H1 (cell line): ENCODE measurements at regions not wholly inside any gene's neighbourhood (a gene's known extent, or its start where the extent isn't known, plus 50 kb on each side); places are given as distances from the start of the nearest gene placed in this dataset.

Source experiments
- CTCF ChIA-PET: fragments of 300-600 bp; sonication (Branson Sonifier 250); formaldehyde crosslinking; loops from one replicate; lab custom pipeline; 2021; ENCODE audit not compliant: partially characterized antibody; lab: Charles Lee
- POLR2A ChIA-PET: fragments of 300-600 bp; sonication (Branson Sonifier 250); formaldehyde crosslinking; loops from one replicate; lab custom pipeline; 2021; ENCODE audit warnings: inconsistent platforms; ENCODE audit not compliant: partially characterized antibody; lab: Charles Lee
- DNase-seq, 2 experiments: peaks; one replicate each; pipeline versions ENCODE4 v3.0.0 to v3.0.0-alpha.2; 2010 to 2022; ENCODE audit warnings: low spot score in 2 of 2, low read depth in 1 of 2, mixed read lengths in 1 of 2
- FAIRE-seq: peaks from 2 replicates; lab custom pipeline; 2011; peaks lifted over from hg19 to GRCh38; lab: Jason Lieb, UNC
- H2AFZ ChIP-seq: 2 replicates; pipeline ENCODE4 v1.8.1; 2012; ENCODE audit warnings: low read length, inconsistent platforms
- H2AK5ac ChIP-seq: 2 replicates; pipeline ENCODE4 v1.6.1; 2013; ENCODE audit warnings: low read depth, low read length
- H2BK120ac ChIP-seq: replicated peaks from 2 replicates; pipeline ENCODE3; 2013; ENCODE audit warnings: low read depth, low read length, inconsistent platforms
- H2BK12ac ChIP-seq: 2 replicates; pipeline ENCODE4 v1.6.1; 2013; ENCODE audit warnings: low read depth, low read length
- H2BK15ac ChIP-seq: 2 replicates; pipeline ENCODE4 v1.6.1; 2013; ENCODE audit warnings: low read length
- H2BK20ac ChIP-seq: 2 replicates; pipeline ENCODE4 v1.6.1; 2013; ENCODE audit warnings: low read length
- H2BK5ac ChIP-seq: 2 replicates; pipeline ENCODE4 v1.6.1; 2013; ENCODE audit warnings: low read depth, low read length
- H3K14ac ChIP-seq: 2 replicates; pipeline ENCODE4 v1.6.1; 2013; ENCODE audit warnings: inconsistent platforms; ENCODE audit not compliant: insufficient read length
- H3K18ac ChIP-seq: 2 replicates; pipeline ENCODE4 v1.6.1; 2013; ENCODE audit warnings: low read length; ENCODE audit errors: extremely low read depth
- H3K23ac ChIP-seq: 2 replicates; pipeline ENCODE4 v1.6.1; 2013; ENCODE audit warnings: inconsistent platforms; ENCODE audit not compliant: insufficient read length
- H3K23me2 ChIP-seq: 2 replicates; pipeline ENCODE4 v1.6.1; 2013; ENCODE audit warnings: low read depth, low read length
- H3K27ac ChIP-seq: 2 replicates; pipeline ENCODE4 v1.6.1; 2011; ENCODE audit warnings: low read depth, low read length, inconsistent platforms
- H3K27me3 ChIP-seq, 4 experiments: replicated peaks in 1 of 4; 1 replicate in 1 of 4; 2 replicates in 3 of 4; pipeline versions ENCODE4 v1.6.1 to v1.8.1; 2011 to 2013; ENCODE audit warnings: low read length in 3 of 4, mild to moderate bottlenecking in 3 of 4, inconsistent platforms in 2 of 4, mixed read lengths in 2 of 4, moderate library complexity in 1 of 4; ENCODE audit not compliant: control insufficient read depth in 3 of 4, insufficient read depth in 3 of 4; ENCODE audit errors: extremely low read depth in 1 of 4
- H3K36me3 ChIP-seq, 4 experiments: 2 replicates each; pipeline versions ENCODE4 v1.6.1 to v1.8.1; 2011 to 2013; ENCODE audit warnings: mild to moderate bottlenecking in 4 of 4, low read length in 3 of 4, moderate library complexity in 2 of 4, control low read depth in 1 of 4, inconsistent platforms in 1 of 4; ENCODE audit not compliant: insufficient read depth in 4 of 4, control insufficient read depth in 2 of 4
- H3K4ac ChIP-seq: replicated peaks from 2 replicates; pipeline ENCODE3; 2013; ENCODE audit warnings: low read length, low read depth, mixed read lengths, inconsistent platforms; ENCODE audit not compliant: insufficient read length
- H3K4me1 ChIP-seq, 4 experiments: replicated peaks in 1 of 4; 1 replicate in 1 of 4; 2 replicates in 3 of 4; pipeline versions ENCODE4 v1.6.1 to v1.8.1; 2011 to 2013; ENCODE audit warnings: low read length in 3 of 4, inconsistent platforms in 2 of 4, mixed read lengths in 1 of 4; ENCODE audit not compliant: insufficient read depth in 4 of 4, control insufficient read depth in 3 of 4
- H3K4me2 ChIP-seq, 2 experiments: 2 replicates each; pipeline versions ENCODE4 v1.6.1 to v1.8.1; 2011 to 2013; ENCODE audit warnings: low read depth in 2 of 2, low read length in 2 of 2, control low read depth in 1 of 2, inconsistent platforms in 1 of 2, mild to moderate bottlenecking in 1 of 2; ENCODE audit not compliant: insufficient read depth in 1 of 2
- H3K4me3 ChIP-seq, 4 experiments: fragments of 200-600, 300-600 bp in 1 of 4; sonication (generic), shearing (Covaris generic), sonication (Bioruptor Twin) in 1 of 4; 2 replicates each; pipeline versions ENCODE4 v1.5.1 to v1.8.1; 2011 to 2016; ENCODE audit warnings: low read length in 4 of 4, low read depth in 3 of 4, control low read depth in 2 of 4, inconsistent platforms in 2 of 4, mild to moderate bottlenecking in 2 of 4, mixed read lengths in 1 of 4, moderate library complexity in 1 of 4; ENCODE audit not compliant: insufficient read depth in 2 of 4; ENCODE audit errors: extremely low read depth in 1 of 4
- H3K56ac ChIP-seq: replicated peaks from 2 replicates; pipeline ENCODE3; 2013; ENCODE audit warnings: low read depth, mild to moderate bottlenecking, mixed read lengths, low read length, inconsistent platforms; ENCODE audit not compliant: insufficient read length
- H3K79me1 ChIP-seq: 2 replicates; pipeline ENCODE4 v1.6.1; 2013; ENCODE audit warnings: low read depth, low read length, control low read depth
- H3K79me2 ChIP-seq, 2 experiments: 2 replicates each; pipeline versions ENCODE4 v1.6.1 to v1.8.1; 2012 to 2013; ENCODE audit warnings: low read length in 2 of 2, mild to moderate bottlenecking in 2 of 2, inconsistent platforms in 1 of 2; ENCODE audit not compliant: insufficient read depth in 2 of 2, control insufficient read depth in 1 of 2
- H3K9ac ChIP-seq, 4 experiments: replicated peaks in 1 of 4; 1 replicate in 1 of 4; 2 replicates in 3 of 4; pipeline versions ENCODE4 v1.6.1 to v1.8.1; 2011 to 2013; ENCODE audit warnings: low read depth in 3 of 4, low read length in 3 of 4, control low read depth in 2 of 4, mild to moderate bottlenecking in 2 of 4, moderate library complexity in 2 of 4, inconsistent platforms in 1 of 4; ENCODE audit errors: extremely low read depth in 1 of 4
- H3K9me3 ChIP-seq, 2 experiments: 2 replicates each; pipeline versions ENCODE4 v1.6.1 to v1.8.1; 2012 to 2013; ENCODE audit warnings: mild to moderate bottlenecking in 2 of 2, moderate library complexity in 2 of 2, control low read depth in 1 of 2, inconsistent platforms in 1 of 2, low read depth in 1 of 2, low read length in 1 of 2, mixed read lengths in 1 of 2; ENCODE audit not compliant: insufficient read depth in 2 of 2
- H4K20me1 ChIP-seq, 2 experiments: replicated peaks in 1 of 2; 2 replicates each; pipeline versions ENCODE3 to v1.8.1; 2011 to 2013; ENCODE audit warnings: inconsistent platforms in 2 of 2, low read length in 2 of 2, mild to moderate bottlenecking in 1 of 2; ENCODE audit not compliant: insufficient read depth in 2 of 2, control insufficient read depth in 1 of 2
- H4K5ac ChIP-seq: 2 replicates; pipeline ENCODE4 v1.6.1; 2013; ENCODE audit warnings: low read length, low read depth, mixed read lengths, inconsistent platforms; ENCODE audit not compliant: insufficient read length
- H4K8ac ChIP-seq: 2 replicates; pipeline ENCODE4 v1.8.0; 2013; ENCODE audit warnings: mild to moderate bottlenecking, moderate library complexity, low read length, inconsistent platforms; ENCODE audit not compliant: insufficient read depth; ENCODE audit errors: extremely low read depth
- H4K91ac ChIP-seq: replicated peaks from 2 replicates; pipeline ENCODE3; 2013; ENCODE audit warnings: low read length, mixed read lengths, inconsistent platforms; ENCODE audit not compliant: insufficient read length
- ATF3 ChIP-seq: IDR thresholded peaks from 2 replicates; pipeline ENCODE4 v1.6.1; 2011; ENCODE audit warnings: low read depth, mild to moderate bottlenecking, low read length; ENCODE audit not compliant: insufficient read depth
- CBX5 ChIP-seq: fragments of 300-800, 300-1000 bp; sonication (generic); IDR thresholded peaks from 2 replicates; pipeline ENCODE4 v1.7.1; 2016; ENCODE audit warnings: antibody characterized with exemption, low read length, low read depth
- EP300 ChIP-seq, 2 experiments: IDR thresholded peaks; 1 replicate in 1 of 2; 2 replicates in 1 of 2; pipeline ENCODE4 v1.6.1; 2011 to 2012; ENCODE audit warnings: low read depth in 2 of 2, low read length in 2 of 2, mild to moderate bottlenecking in 2 of 2, borderline replicate concordance in 1 of 2, inconsistent platforms in 1 of 2, moderate library complexity in 1 of 2
- JUN ChIP-seq: IDR thresholded peaks from 2 replicates; pipeline ENCODE4 v1.6.1; 2011; ENCODE audit warnings: low read depth, mild to moderate bottlenecking, improper control_type of control experiment, low read length
- JUND ChIP-seq: IDR thresholded peaks from 2 replicates; pipeline ENCODE4 v1.6.1; 2011; ENCODE audit warnings: mild to moderate bottlenecking, improper control_type of control experiment, low read length
- NANOG ChIP-seq: IDR thresholded peaks from 2 replicates; pipeline ENCODE4 v1.6.1; 2011; ENCODE audit warnings: low read length, low read depth, mild to moderate bottlenecking, inconsistent platforms; ENCODE audit not compliant: insufficient read depth, poor library complexity, severe bottlenecking
- SP1 ChIP-seq: IDR thresholded peaks from 2 replicates; pipeline ENCODE4 v1.6.1; 2011; ENCODE audit warnings: low read depth, low read length
- ZNF274 ChIP-seq: IDR thresholded peaks from 2 replicates; pipeline ENCODE4 v1.7.0; 2012; ENCODE audit warnings: low read length, borderline replicate concordance; ENCODE audit errors: extremely low read depth
- WGBS, 2 experiments: shearing (Covaris generic) in 1 of 2; methylation state at CpG; one replicate each; pipeline versions ENCODE4 v1.1.6 to v1.1.7; 2013 to 2015; ENCODE audit warnings: low lambda C conversion rate in 2 of 2, mixed read lengths in 2 of 2, inconsistent platforms in 1 of 2, low coverage in 1 of 2, missing lambda C conversion rate in 1 of 2; ENCODE audit not compliant: insufficient replicate concordance in 2 of 2, insufficient coverage in 1 of 2, insufficient read length in 1 of 2; ENCODE audit errors: extremely low coverage in 1 of 2, missing lambda C conversion rate in 1 of 2; 5-methylcytosine and 5-hydroxymethylcytosine counted together
- TF ChIP-seq, protein P1 (sequence below): IDR thresholded peaks from 2 replicates; pipeline ENCODE4 v1.6.1; 2012; ENCODE audit warnings: low read length, inconsistent platforms
- TF ChIP-seq, protein P2 (sequence below): IDR thresholded peaks from 2 replicates; pipeline ENCODE4 v1.6.1; 2012; ENCODE audit warnings: inconsistent platforms

DNA sequence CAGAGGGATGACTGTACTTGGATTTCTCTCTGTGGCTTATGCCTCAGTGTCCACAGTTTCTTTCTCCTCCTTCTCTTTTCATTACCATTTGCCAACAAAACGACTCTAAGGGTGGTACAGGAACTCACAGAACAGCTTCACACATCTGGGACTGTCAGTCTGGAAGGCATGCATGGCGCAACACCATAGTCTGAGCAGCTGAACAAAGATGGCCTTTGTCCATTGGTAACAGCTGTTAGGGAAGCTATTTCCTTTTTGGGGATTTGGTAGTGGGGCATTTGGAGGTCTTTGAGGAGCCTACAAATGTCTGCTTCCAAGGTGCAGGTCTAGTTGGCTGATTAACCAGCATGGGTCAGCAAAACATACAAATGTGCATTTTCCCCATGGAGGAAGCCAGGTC, 81.4 kb upstream of the PCDH8 start:
- no peak overlapping the region for H3K56ac ChIP-seq
- no peak overlapping the region for H3K23ac ChIP-seq
- H3K9ac ChIP-seq, result no peak overlapping the region
- H2AK5ac ChIP-seq, result no peak overlapping the region
- H2AFZ ChIP-seq, result no peak overlapping the region
- H3K9me3 ChIP-seq, result no peaks in the 10 kb centered on the region
- H3K18ac ChIP-seq, result no peak overlapping the region
- H2BK15ac ChIP-seq, result no peak overlapping the region; the same call in 1 of the 2 replicates
- no peaks in the 10 kb centered on the region for H3K79me2 ChIP-seq
- no peaks in the 10 kb centered on the region; a peak in 1 of 7 replicates for H3K4me1 ChIP-seq
- DNase-seq (no peak), FAIRE-seq (no peak)
- H3K14ac ChIP-seq, result no peak overlapping the region
- no peak overlapping the region for H2BK5ac ChIP-seq
- no peak overlapping the region for H2BK12ac ChIP-seq
- no peaks in the 10 kb centered on the region; the same call in 1 of the 2 replicates for H3K79me1 ChIP-seq
- peak overlapping the region; percentile 11 for H2BK120ac ChIP-seq
- no peak overlapping the region for H4K5ac ChIP-seq
- ChIA-PET POLR2A (no interaction called here), CTCF (interaction anchor here (0.6 to 2.1 kb wide), 4 partner anchors 8 to 203 kb away, joined by 3 to 12 read pairs (median 5); no protein-coding TSS in a partner anchor)
- no peak overlapping the region for H3K4me3 ChIP-seq
- no peak overlapping the region for H3K4me2 ChIP-seq
- 88% methylated on average over 2 of the region's 2 CpGs; no CpG with 5 or more reads in 1 of the 2 experiments for WGBS, 2 experiments
- no peak overlapping the region for H4K8ac ChIP-seq
- no peak overlapping the region for H4K91ac ChIP-seq
- no peaks in the 10 kb centered on the region for H4K20me1 ChIP-seq
- H3K27ac ChIP-seq, result no peak overlapping the region
- H3K27me3 ChIP-seq, result no peaks in the 10 kb centered on the region
- no peaks in the 10 kb centered on the region for H3K36me3 ChIP-seq
- no peak overlapping the region for H3K4ac ChIP-seq
- TF ChIP-seq EP300 (IDR thresholded peaks at IDR 0.05; ENCODE audit: borderline replicate concordance in 1 of 2, low read depth in 2 of 2, low read length in 2 of 2), result no peak
- TF ChIP-seq SP1, result no peak
- TF ChIP-seq, protein P1, sequence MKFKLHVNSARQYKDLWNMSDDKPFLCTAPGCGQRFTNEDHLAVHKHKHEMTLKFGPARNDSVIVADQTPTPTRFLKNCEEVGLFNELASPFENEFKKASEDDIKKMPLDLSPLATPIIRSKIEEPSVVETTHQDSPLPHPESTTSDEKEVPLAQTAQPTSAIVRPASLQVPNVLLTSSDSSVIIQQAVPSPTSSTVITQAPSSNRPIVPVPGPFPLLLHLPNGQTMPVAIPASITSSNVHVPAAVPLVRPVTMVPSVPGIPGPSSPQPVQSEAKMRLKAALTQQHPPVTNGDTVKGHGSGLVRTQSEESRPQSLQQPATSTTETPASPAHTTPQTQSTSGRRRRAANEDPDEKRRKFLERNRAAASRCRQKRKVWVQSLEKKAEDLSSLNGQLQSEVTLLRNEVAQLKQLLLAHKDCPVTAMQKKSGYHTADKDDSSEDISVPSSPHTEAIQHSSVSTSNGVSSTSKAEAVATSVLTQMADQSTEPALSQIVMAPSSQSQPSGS, result no peak
- TF ChIP-seq, protein P2, sequence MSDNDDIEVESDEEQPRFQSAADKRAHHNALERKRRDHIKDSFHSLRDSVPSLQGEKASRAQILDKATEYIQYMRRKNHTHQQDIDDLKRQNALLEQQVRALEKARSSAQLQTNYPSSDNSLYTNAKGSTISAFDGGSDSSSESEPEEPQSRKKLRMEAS, result no peak
- TF ChIP-seq ZNF274, result no peak
- no peak for TF ChIP-seq NANOG
- TF ChIP-seq JUND, result no peak
- no peak for TF ChIP-seq ATF3
- TF ChIP-seq CBX5, result no peak
- no peak for TF ChIP-seq JUN
- no peaks in the 10 kb centered on the region for H3K23me2 ChIP-seq
- H2BK20ac ChIP-seq, result no peak overlapping the region
